OCI-LY7 (cell line): ENCODE measurements at regions not wholly inside any gene's neighbourhood (a gene's known extent, or its start where the extent isn't known, plus 50 kb on each side); places are given as distances from the start of the nearest gene placed in this dataset.

ENCODE experiments used
- BruUV-seq: library from RNA; stranded (reverse); fragments of 400-500 nt; replicated peaks from 2 replicates; lab custom pipeline; 2021; lab: Mats Ljungman, UMichigan
- CTCF ChIA-PET: fragments of 300-600 bp; sonication (Branson Sonifier 250); formaldehyde crosslinking; loops from one replicate; lab custom pipeline; 2022; ENCODE audit warnings: antibody characterized with exemption; ENCODE audit not compliant: unreplicated experiment; lab: Charles Lee
- POLR2A ChIA-PET: fragments of 300-600 bp; sonication (Branson Sonifier 250); formaldehyde crosslinking; loops from one replicate; lab custom pipeline; 2022; ENCODE audit warnings: antibody characterized with exemption; lab: Charles Lee
- DNase-seq: peaks from one replicate; pipeline ENCODE4 v3.0.0-alpha.2; 2015; ENCODE audit warnings: low spot score
- H2AFZ ChIP-seq: fragments of 200-600 bp; sonication (generic), shearing (Covaris generic); 2 replicates; pipeline ENCODE4 v1.6.1; 2014; ENCODE audit warnings: mild to moderate bottlenecking, antibody characterized with exemption, low read length, moderate library complexity
- H3K27ac ChIP-seq: fragments of 200-600 bp; sonication (generic); 2 replicates; pipeline ENCODE4 v1.5.1; 2014; ENCODE audit warnings: mixed run types, low read depth, mild to moderate bottlenecking, moderate library complexity, low read length, inconsistent platforms; ENCODE audit not compliant: poor library complexity, severe bottlenecking
- H3K36me3 ChIP-seq: fragments of 200-600 bp; sonication (generic); 2 replicates; pipeline ENCODE4 v1.6.1; 2014; ENCODE audit warnings: mild to moderate bottlenecking, antibody characterized with exemption, low read length, moderate library complexity, mixed read lengths; ENCODE audit not compliant: insufficient read depth
- H3K4me1 ChIP-seq: fragments of 200-600 bp; sonication (generic); 2 replicates; pipeline ENCODE4 v1.5.1; 2014; ENCODE audit warnings: mild to moderate bottlenecking, low read length; ENCODE audit not compliant: insufficient read depth, poor library complexity, severe bottlenecking
- H3K4me2 ChIP-seq: fragments of 200-600 bp; sonication (generic); 2 replicates; pipeline ENCODE4 v1.6.1; 2014; ENCODE audit warnings: mild to moderate bottlenecking, low read length
- H3K4me3 ChIP-seq: fragments of 200-600 bp; sonication (generic); 2 replicates; pipeline ENCODE4 v1.5.1; 2014; ENCODE audit warnings: mild to moderate bottlenecking, low read depth, low read length; ENCODE audit not compliant: poor library complexity, severe bottlenecking
- H3K79me2 ChIP-seq: fragments of 200-600 bp; sonication (generic); 2 replicates; pipeline ENCODE4 v1.6.1; 2016; ENCODE audit warnings: low read depth, mild to moderate bottlenecking, low read length, moderate library complexity, mixed read lengths; ENCODE audit not compliant: insufficient read depth
- H3K9me2 ChIP-seq: fragments of 200-600 bp; sonication (generic); 2 replicates; pipeline ENCODE4 v1.6.1; 2016; ENCODE audit warnings: mild to moderate bottlenecking, low read length, mixed read lengths; ENCODE audit not compliant: insufficient read depth
- H3K9me3 ChIP-seq: fragments of 200-600 bp; sonication (generic); 2 replicates; pipeline ENCODE4 v1.6.1; 2014; ENCODE audit warnings: mild to moderate bottlenecking, mixed run types, low read length, mixed read lengths
- H4K20me1 ChIP-seq: fragments of 200-600 bp; sonication (generic); 2 replicates; pipeline ENCODE4 v1.6.1; 2014; ENCODE audit warnings: mild to moderate bottlenecking, antibody characterized with exemption, low read length, moderate library complexity, mixed read lengths; ENCODE audit not compliant: insufficient read depth
- CTCF ChIP-seq: fragments of 200-600 bp; sonication (generic); conservative IDR thresholded peaks from 2 replicates; pipeline ENCODE4 v1.5.1; 2014; ENCODE audit warnings: mild to moderate bottlenecking, antibody characterized with exemption, low read length, moderate library complexity, mixed read lengths
- EZH2phosphoT487 ChIP-seq: fragments of 200-600 bp; sonication (generic); IDR thresholded peaks from 2 replicates; pipeline ENCODE4 v1.6.1; 2018; ENCODE audit warnings: low read depth, borderline replicate concordance, mild to moderate bottlenecking, mixed run types, antibody characterized with exemption, low read length, moderate library complexity, mixed read lengths
- intact Hi-C: fragments of 100-400 bp; cut with micrococcal nuclease; formaldehyde crosslinking; loops from one replicate; pipeline ENCODE4 v1.10.0; 2022; ENCODE audit not compliant: unreplicated experiment

- no peak for DNase-seq
- Histone ChIP-seq H3K4me1 (no peaks in the 10 kb centered on the region), H3K79me2 (no peaks in the 10 kb centered on the region), H3K4me3 (no peak overlapping the region), H3K36me3 (no peaks in the 10 kb centered on the region), H3K9me3 (no peaks in the 10 kb centered on the region), H3K9me2 (no peaks in the 10 kb centered on the region), H3K27ac (no peak overlapping the region), H4K20me1 (no peaks in the 10 kb centered on the region), H3K4me2 (no peak overlapping the region), H2AFZ (no peak overlapping the region)
- ChIA-PET CTCF (no interaction called here), POLR2A (interaction anchor here (1.7 kb wide), 1 partner anchor 10 kb away, joined by 3 read pairs; no protein-coding TSS in a partner anchor)
- intact Hi-C loops = no loop called here
- BruUV-seq = no TSS peak
- TF ChIP-seq CTCF (no peak), EZH2phosphoT487 (no peak)
Observed at GRCh38 chr6:133805876-133806275, 83.0 kb upstream of the TCF21 start.

- H3K4me2 ChIP-seq = no peak overlapping the region
- H2AFZ ChIP-seq = no peak overlapping the region
- H4K20me1 ChIP-seq = no peaks in the 10 kb centered on the region
- no peak overlapping the region for H3K27ac ChIP-seq
- ChIA-PET CTCF (no interaction called here), POLR2A (interaction anchor here (1.7 kb wide), 1 partner anchor 10 kb away, joined by 3 read pairs; no protein-coding TSS in a partner anchor)
- H3K9me3 ChIP-seq = no peaks in the 10 kb centered on the region
- BruUV-seq = no TSS peak
- DNase-seq = no peak
- H3K4me3 ChIP-seq = no peak overlapping the region
- H3K4me1 ChIP-seq = no peaks in the 10 kb centered on the region
- intact Hi-C loops = no loop called here
- no peaks in the 10 kb centered on the region for H3K36me3 ChIP-seq
- no peaks in the 10 kb centered on the region for H3K79me2 ChIP-seq
- H3K9me2 ChIP-seq = no peaks in the 10 kb centered on the region
- no peak for TF ChIP-seq CTCF
- TF ChIP-seq EZH2phosphoT487 = no peak
Observed at GRCh38 chr6:133806382-133807140, 82.4 kb upstream of the TCF21 start.

GRCh38 chr6:133807501-133807900 lies 81.4 kb upstream of the TCF21 start:
- CTCF ChIA-PET = no interaction called here
- Histone ChIP-seq H3K4me1 (no peaks in the 10 kb centered on the region), H3K4me2 (no peak overlapping the region), H2AFZ (no peak overlapping the region), H3K36me3 (no peaks in the 10 kb centered on the region), H3K9me2 (no peaks in the 10 kb centered on the region), H3K9me3 (no peaks in the 10 kb centered on the region), H4K20me1 (no peaks in the 10 kb centered on the region), H3K79me2 (no peaks in the 10 kb centered on the region), H3K4me3 (no peak overlapping the region), H3K27ac (no peak overlapping the region)
- TF ChIP-seq CTCF (no peak), EZH2phosphoT487 (no peak)
- POLR2A ChIA-PET = interaction anchor here (1.7 kb wide), 1 partner anchor 11 kb away, joined by 3 read pairs; no protein-coding TSS in a partner anchor
- BruUV-seq = no TSS peak
- intact Hi-C loops = no loop called here
- no peak for DNase-seq
